GM21381 (cell line): ENCODE measurements at regions not wholly inside any gene's neighbourhood (a gene's known extent, or its start where the extent isn't known, plus 50 kb on each side); places are given as distances from the start of the nearest gene placed in this dataset.
A peak's percentile ranks its signal among the peaks of the same experiment; 100 is the strongest.
"Not testable (repeated sequence)": the region's sequence is repeated elsewhere in the genome, so short reads cannot be mapped to it uniquely, and the experiment has no call there.

Source experiments
- ATAC-seq: cut with Tn5 transposase; IDR thresholded peaks from one replicate; pipeline ENCODE4 v1.9.1; 2021; ENCODE audit warnings: mild to moderate bottlenecking, moderate library complexity; ENCODE audit not compliant: unreplicated experiment

DNA sequence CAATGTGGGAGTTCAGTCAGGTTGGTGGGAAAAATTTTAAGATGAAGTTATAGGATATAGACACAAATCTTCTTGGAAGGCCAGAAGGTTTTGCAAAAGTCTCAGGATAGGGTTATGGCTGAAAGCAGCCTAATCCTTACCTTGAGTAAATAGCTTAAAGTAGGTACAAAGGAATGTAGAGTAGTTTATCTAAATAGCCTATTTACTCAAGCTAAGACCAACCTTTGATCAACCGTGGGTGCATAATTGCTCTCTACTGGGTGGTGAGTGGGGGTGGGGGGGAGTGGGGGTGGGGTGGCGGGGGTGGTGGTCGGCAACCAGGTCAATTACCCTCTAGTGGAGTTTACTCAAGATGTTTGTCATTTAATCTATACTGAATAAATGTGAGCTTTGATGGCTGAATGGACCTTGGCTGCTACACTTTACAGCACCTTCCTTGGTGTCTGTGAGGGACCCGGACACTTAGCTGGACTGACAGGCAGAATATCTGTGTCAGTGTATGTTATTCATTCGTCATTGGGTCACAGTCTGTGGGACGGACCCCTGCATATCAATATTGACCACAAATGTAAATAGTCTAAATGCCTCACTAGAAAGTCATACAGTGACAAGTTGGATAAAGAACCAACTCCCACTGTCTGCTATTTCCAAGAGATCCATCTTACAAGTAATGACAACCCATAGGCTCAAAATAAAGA is 545.7 kb upstream of the PABPC4L start:
- ATAC-seq: no peak

DNA sequence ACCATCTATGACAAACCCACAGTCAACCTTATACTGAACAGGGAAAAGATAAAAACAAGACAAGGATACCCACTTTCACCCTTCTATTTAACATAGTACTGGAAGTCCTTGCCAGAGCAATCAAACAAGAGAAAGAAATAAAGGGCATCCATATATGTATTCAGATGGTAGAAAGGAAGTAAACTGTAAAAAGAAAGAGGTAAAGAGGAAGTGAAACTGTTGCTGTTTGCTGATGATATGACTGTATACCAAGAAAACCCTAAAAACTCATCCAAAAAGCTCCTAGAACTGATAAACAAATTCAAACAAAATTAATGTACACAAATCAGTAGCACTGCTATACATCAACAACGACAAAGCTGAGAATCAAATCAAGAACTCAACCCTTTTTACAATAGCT is 538.7 kb upstream of the PABPC4L start:
- ATAC-seq: peak; percentile 61

DNA sequence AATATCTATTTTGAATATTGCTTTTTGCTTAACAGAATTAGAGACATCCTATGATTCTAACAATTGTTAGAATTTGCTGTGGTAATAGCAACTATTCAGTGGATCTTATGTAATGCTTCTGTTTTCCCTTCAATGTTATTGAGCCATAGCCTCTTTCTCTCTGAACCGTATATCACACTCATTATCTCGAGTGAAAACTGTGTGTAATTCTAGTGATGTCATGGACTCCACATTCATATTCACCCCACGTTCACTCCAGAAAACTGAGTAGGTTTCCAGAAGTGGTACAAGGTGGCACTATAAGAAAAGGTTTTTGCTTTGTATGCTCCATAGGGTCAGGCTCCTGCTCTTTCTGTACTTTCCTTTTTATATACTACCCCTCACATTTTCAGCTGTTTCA is 534.3 kb upstream of the PABPC4L start:
- no peak for ATAC-seq

DNA sequence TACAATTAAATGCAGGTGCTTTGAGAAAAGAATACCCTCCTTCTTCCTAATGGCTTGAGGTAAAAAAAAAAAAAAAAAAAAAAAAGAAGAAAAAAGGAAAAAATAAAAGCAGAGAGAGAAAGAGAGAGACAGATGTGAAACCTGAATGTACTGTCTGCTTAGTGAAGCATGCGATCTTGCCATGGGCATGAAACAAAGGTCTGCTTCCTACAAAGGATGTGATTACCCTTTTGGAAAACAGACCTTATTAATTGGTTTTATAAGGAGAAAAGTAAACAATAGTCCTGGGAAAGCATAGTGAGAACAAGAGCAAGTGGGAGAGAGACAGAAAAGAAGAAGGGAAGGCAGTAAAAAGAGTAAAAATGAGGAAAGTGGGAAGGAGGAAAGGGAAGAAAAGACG is 526.1 kb upstream of the PABPC4L start:
- no peak for ATAC-seq

DNA sequence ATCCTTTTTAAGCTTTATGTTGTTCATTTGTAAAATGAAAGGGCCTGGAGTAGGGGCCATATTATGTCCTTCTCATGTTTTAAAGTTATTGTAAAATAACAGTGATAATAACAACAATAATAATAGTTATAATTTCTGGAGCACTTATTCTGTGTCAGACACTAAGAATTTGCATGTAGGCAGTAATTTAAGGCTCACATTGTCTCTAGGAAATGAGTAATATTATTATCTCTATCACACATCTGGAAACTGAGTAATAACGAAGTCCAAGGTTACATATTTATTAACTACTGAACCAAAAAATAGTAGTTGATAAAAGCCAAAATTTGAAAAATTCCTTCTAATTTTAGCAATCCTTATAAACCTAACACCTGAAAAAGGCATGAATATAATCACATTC is 520.7 kb upstream of the PABPC4L start:
- no peak for ATAC-seq

DNA sequence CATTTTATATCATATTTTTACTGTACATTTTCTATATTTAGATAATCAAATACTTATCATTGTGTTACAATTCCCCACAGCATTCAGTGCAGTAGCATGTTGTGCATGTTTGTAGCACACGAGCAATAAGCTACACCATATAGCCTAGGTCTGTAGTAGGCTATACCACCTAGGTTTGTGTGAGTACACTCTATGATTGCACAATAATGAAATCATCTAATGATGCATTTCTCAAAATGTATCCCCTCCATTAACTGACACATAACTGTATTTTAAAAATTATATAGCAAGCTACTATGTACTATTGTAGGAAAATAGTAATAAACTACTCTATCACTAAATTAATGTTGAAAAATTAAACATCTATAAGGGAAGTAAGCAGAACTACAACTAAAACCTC is 518.4 kb upstream of the PABPC4L start:
- no peak for ATAC-seq

DNA sequence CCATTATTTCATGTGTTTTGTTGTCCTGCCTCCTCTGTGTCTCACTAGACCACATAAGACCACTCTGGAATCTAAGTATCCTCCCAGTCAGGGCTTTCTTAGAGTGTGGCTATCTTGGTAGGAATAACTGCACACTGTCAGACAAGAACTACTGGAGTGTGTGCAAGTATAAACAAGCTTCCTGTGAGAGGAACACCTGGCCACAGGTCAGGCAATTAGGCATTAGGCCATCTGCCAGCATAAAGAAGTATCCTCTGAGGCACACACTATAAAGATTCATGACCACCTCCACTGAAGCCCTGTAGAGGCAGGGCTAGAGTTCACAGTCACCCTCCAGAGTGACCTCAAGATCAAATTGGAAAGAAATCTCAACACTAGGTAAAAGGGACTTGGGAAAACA is 507.0 kb upstream of the PABPC4L start:
- no peak for ATAC-seq

DNA sequence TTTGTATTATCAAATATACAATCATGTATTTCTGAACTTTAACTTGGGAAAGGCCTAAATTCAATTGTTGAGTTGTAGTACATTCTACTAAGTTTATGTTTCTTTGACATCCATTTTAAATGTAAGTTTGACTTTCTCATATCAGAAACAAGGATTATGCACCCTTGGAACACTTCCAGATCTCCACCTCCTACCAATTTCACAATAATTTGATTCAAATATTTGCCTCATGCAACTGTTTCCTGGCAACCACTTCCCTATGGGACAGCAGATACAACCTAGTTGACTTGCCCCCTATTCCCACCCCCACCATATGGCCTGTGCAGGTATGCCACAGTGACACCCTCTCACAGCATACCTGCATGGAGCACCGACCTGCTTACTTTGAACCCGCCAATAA is 506.4 kb upstream of the PABPC4L start:
- no peak for ATAC-seq

DNA sequence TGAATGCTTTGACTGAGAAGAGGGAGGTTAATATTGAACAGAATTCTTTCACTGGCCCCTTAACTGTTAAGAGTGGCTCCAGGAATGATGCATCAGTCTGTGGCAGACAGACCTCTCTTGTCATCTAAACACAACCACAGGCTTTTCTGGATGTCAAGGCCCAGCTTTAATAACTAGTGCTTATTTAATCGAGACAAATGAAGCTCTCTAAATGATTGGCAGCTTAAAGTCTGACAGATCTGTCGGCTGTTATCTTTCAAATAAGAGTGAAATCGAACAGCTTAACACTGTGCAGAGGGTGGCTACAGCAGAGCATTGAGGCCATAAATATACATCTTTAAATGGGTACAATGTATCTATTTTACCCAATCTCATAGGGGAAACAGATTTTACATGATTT is 500.8 kb upstream of the PABPC4L start:
- no peak for ATAC-seq

DNA sequence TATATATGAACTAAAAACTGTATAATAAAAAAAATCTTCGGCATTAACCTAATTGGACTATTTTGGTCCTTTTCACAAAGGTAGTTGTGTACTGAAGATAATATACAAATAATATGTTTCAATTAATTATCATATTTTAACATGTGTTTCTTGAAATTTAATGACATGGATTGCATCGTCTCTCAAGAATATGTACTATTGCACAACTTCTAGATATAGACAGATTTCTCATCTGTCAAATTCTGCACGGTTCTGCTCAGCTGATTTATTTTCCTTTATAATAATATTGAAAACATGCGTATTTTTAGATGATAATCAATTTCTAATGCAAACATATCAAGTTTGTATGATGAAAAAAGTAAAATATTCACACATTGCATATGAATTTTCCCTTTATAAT is 498.7 kb upstream of the PABPC4L start:
- ATAC-seq: no peak

DNA sequence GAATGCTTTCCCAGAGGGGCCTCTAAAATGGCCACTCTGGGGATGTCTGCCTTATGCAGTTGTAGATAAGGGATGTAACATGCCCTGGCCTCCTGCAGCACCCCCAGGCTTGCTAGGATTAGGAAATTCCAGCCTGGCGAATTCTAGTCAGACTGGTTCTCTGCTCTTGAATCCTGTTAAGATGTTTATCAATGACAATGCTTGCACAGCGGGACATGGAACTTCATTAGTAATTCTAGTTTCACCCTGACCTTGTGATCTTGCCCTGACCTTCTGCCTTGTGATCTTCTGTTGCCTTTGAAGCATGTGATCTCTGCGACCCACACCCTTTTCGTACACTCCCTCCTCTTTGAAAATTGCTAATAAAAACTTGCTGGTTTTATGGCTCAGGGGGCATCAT is 497.2 kb upstream of the PABPC4L start:
- not testable (repeated sequence) for ATAC-seq

DNA sequence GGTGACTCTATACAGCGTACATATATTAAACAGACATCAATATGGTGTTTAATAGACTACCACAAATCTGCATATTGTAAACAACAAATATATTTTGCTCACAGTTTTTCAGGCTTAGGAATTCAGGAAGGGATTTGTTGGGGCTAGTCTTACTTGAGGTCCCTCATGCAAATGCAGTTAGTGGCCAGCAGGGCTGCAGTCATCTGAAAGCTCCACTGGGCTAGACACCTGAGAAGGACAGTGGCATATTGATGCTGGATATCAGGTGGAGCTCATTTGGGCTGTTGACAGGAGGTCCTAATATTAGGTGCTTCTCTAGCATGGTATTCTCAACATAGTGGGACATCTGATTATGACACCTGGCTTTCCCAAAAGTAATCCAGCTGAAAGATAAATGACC is 493.8 kb upstream of the PABPC4L start:
- no peak for ATAC-seq

DNA sequence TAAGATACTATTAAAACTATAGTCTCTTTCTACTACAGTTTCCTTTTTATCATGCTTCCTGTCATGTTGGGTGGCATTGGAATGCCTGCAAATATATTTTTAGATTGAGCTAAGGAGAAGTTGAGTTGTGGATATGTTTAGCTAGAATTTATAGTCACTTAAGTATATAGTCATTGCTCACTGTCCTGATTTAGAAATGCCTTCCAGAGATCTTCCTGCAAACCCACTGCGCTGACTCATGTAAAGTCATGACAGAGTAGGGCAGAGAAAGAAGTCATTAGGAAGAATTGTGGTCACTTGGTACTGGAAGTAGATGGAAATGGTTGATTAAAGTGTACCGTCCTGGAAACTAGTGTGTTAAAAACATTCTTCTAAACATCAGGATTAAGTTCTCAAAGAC is 490.3 kb upstream of the PABPC4L start:
- ATAC-seq: no peak

DNA sequence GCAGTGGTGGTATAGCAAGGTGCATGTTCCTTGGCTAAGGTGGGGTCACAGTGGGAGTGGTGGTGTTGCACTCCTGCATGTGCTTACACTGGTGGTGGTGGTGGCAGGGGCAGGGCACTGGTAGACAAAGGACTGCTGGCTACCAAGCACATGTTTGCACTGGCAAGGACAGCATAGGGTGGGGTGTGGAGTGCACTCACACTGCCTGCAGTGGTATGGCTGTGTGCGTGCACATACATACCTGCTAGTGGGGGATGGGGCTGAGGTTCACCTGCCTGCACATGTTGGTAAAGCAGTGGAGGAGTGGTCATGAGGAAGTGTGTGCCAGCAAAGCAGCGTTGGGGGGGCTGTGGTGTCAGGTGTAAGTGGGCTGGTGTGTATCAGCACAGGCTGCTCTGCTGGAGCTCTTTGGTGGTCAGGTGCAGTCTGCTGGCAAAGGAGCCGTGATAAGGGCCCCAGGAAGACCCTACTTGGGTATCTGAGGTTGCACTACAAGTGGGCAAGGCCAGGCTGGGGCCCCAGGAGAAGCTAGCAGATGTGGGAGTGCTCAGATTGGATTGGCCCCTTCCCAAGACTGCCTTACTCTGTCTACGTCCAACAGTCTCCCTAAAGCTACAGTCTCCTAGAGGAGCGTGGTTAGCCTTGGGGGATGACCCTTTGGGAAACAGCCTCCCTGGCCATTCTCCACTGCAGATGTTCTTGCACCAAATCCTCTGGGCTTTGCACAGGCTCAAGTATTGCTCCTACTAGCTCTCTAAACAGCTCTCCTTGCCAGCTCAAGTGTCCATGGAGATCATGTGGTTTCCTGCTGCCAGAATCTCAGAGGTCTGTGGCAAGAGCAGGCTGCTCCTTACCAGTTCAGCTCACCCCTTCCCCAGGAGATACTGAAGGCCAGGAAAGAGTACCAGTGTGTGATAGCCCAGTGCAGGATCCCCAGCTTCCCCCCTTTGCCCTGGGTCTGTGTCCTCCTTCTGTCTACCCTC is 486.3 kb upstream of the PABPC4L start:
- no peak for ATAC-seq

DNA sequence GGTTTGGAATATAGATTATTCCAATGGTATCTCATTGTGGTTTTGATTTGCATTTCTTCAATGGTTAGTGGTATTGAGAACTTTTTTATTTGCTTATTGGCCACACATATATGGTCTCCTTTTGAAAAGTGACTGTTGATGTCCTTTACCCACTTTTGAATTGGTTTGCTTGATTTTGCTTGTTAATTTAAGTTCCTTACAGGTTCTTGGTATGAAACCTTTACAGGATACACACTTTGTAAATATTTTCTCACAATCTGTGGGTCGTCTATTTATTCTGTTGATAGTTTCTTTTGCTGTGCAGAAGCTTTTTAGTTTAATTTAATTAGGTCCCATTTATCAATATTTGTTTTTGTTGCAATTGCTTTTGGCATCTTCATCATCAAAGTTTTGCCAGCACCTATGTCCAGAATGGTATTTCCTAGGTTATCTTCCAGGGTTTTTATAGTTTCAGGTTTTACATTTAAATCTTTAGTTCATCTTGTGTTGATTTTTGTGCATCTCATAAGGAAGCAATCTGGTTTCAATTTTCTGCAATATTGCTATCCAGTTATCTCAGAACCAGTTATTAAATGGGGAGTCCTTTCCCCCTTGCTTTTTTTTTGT is 475.7 kb upstream of the PABPC4L start:
- ATAC-seq: no peak

DNA sequence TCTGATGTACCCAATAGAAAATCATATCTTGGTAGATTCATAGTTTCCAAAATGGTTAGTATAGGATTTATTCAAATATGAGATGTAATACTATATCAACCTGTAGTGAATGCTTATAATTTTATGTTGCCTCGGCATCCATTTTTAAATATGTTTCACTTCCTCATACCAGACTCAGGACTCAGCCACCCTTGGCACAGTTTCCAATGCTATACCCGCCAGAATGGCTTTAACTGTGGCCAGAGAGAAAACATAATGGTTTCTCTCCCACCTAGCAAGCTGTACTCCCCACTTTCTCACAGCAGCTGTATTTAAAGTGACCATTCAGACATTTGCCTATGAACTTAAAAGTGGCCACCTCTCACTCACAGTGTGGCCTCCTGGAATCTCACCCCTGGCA is 466.6 kb upstream of the PABPC4L start:
- ATAC-seq: no peak

DNA sequence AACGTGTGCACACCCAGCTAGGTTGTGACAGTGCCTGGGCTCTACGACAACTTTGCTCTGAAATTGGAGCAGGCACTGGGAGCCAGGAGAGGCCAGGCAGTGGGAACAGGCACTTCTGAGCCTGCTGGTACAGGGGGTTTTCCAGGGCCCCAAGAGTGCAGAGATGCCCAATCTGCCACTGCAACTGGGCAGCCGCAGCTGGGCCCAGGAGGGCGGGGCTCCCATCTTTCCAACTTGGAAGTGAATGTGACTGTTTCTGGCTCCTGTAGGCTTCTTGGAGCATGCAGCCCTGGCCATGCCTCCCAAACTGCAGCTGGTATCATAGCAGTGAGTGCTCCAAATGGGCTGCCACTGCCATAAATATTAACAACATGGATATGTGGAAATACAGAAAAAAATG is 465.1 kb upstream of the PABPC4L start:
- ATAC-seq: no peak

DNA sequence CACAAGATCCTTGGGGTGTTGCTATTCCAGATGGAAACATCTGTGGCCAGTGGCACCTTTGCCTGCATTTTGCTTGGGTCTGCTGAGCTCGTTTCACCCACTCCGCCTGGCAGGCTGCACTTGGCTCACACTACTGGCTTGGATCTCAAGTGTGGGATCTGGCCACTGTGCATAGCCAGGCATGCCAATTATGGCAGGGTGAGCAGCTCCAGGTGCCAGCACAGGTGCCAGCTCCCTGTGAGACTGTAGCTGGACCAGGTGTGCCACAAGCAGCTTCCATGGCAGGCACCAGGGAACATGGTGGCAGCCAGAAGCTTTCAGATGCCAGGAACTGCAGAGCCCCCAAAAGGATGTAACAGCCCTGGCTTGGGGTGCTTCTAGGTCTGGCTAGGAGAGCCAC is 463.8 kb upstream of the PABPC4L start:
- no peak for ATAC-seq

DNA sequence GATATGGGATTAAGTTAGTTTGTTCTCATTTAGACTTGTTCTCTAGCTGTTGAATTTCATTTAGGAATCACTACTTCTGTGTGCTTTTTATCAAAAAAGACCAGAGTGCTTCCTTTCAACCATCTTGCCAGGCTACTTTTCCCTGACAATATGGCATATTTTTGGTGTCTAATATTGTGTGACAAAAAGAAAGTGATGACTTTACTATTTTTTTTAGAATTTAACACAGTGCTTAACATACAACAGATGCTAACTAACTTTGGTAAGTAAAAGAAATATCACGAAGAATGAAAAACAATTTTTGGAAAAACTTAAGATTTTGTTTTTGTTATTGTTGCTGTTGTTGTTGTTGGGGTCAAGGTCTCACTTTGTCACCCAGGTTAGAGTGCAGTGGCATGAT is 462.2 kb upstream of the PABPC4L start:
- no peak for ATAC-seq

DNA sequence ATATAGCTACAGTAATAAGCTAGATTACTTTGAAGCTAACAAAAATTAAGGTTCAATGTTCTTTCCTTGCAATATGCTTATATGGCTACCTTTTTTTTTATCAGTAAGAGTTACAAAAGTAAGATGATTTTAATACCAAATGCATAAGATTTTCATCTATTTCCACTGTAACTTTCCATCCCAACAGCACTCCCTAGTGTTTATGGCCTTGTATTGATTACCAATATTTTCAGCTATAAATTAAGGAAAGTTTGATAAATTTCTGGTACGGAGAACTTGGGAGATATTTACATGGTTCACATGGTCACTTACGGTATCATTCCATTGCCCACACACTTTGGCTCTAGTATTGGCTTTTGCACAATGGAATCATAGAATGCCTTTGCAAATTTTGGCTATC is 448.9 kb upstream of the PABPC4L start:
- no peak for ATAC-seq

DNA sequence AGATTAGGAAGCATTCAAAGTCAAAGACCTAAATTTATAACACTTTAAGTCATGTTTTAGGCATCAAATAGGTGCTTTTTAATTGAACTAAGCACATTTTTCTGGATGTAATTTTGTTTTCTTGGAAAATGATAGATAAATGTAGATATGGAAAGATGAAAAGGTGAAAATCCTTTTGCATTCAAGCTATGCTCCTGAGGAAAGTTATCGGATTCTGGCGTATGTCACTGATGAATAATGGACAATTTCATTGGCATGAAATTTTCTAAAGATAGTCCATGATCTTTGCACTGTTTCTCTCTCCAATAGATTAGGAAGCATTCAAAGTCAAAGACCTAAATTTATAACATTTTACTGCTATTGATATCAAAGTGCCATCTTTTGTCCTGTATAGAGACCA is 444.2 kb upstream of the PABPC4L start:
- no peak for ATAC-seq
